ENCODE measurements at regions not wholly inside any gene's neighbourhood (a gene's known extent, or its start where the extent isn't known, plus 50 kb on each side); places are given as distances from the start of the nearest gene placed in this dataset.

- 46 to 64% (median 63%) methylated on average over 2 of the region's 2 CpGs for WGBS, 3 donors
- intact Hi-C loops (cut with DNase I), result no loop called here
- TF ChIP-seq EP300 (IDR thresholded peaks at IDR 0.05) (no peak), POLR2A (IDR thresholded peaks at IDR 0.05) (no peak), CTCF (IDR thresholded peaks at IDR 0.05) (no peak)
- no peak for DNase-seq
- H3K4me1 ChIP-seq (ENCODE audit: insufficient read depth), result no peaks in the 10 kb centered on the region
- H3K27me3 ChIP-seq, result no peaks in the 10 kb centered on the region
- H3K36me3 ChIP-seq, result no peaks in the 10 kb centered on the region
- H3K9me3 ChIP-seq, result no peaks in the 10 kb centered on the region
- H3K27ac ChIP-seq, result no peak overlapping the region
- H3K4me3 ChIP-seq, result no peak overlapping the region
Measured at GRCh38 chr5:174831031-174831660, 106.8 kb downstream of the MSX2 start.

- H3K27ac ChIP-seq, result no peak overlapping the region
- H3K36me3 ChIP-seq, result no peaks in the 10 kb centered on the region
- no peak for DNase-seq
- H3K4me3 ChIP-seq, result no peak overlapping the region
- TF ChIP-seq POLR2A (IDR thresholded peaks at IDR 0.05), result no peak
- TF ChIP-seq CTCF (IDR thresholded peaks at IDR 0.05), result no peak
- TF ChIP-seq EP300 (IDR thresholded peaks at IDR 0.05), result no peak
- H3K27me3 ChIP-seq, result no peaks in the 10 kb centered on the region
- no peaks in the 10 kb centered on the region for H3K4me1 ChIP-seq (ENCODE audit: insufficient read depth)
- intact Hi-C loops (cut with DNase I), result no loop called here
- no peaks in the 10 kb centered on the region for H3K9me3 ChIP-seq
- 62 to 69% (median 66%) methylated on average over 5 of the region's 5 CpGs for WGBS, 3 donors
Measured at GRCh38 chr5:174829511-174829864, 105.1 kb downstream of the MSX2 start.

GRCh38 chr5:174828804-174829510 lies 104.6 kb downstream of the MSX2 start:
- intact Hi-C loops (cut with DNase I), result no loop called here
- TF ChIP-seq CTCF (IDR thresholded peaks at IDR 0.05) (no peak), POLR2A (IDR thresholded peaks at IDR 0.05) (no peak), EP300 (IDR thresholded peaks at IDR 0.05) (no peak)
- DNase-seq, result no peak
- Histone ChIP-seq H3K36me3 (no peaks in the 10 kb centered on the region), H3K9me3 (no peaks in the 10 kb centered on the region), H3K4me1 (ENCODE audit: insufficient read depth) (no peaks in the 10 kb centered on the region), H3K27me3 (no peaks in the 10 kb centered on the region), H3K4me3 (no peak overlapping the region), H3K27ac (no peak overlapping the region)
- 55 to 66% (median 56%) methylated on average over 10 of the region's 10 CpGs for WGBS, 3 donors

GRCh38 chr5:174827558-174827957 lies 103.2 kb downstream of the MSX2 start:
- TF ChIP-seq POLR2A (IDR thresholded peaks at IDR 0.05), result no peak
- TF ChIP-seq EP300 (IDR thresholded peaks at IDR 0.05), result no peak
- TF ChIP-seq CTCF (IDR thresholded peaks at IDR 0.05), result no peak
- no peak overlapping the region for H3K27ac ChIP-seq
- H3K9me3 ChIP-seq, result no peaks in the 10 kb centered on the region
- H3K4me1 ChIP-seq (ENCODE audit: insufficient read depth), result no peaks in the 10 kb centered on the region
- intact Hi-C loops (cut with DNase I), result no loop called here
- no peaks in the 10 kb centered on the region for H3K27me3 ChIP-seq
- no peak for DNase-seq
- no peak overlapping the region for H3K4me3 ChIP-seq
- WGBS, 3 donors, result 83 to 89% (median 89%) methylated on average over 6 of the region's 6 CpGs
- no peaks in the 10 kb centered on the region for H3K36me3 ChIP-seq

Measured in ovary (tissue), 7 donors.